ENCODE measurements at regions not wholly inside any gene's neighbourhood (a gene's known extent, or its start where the extent isn't known, plus 50 kb on each side); places are given as distances from the start of the nearest gene placed in this dataset.

DNA sequence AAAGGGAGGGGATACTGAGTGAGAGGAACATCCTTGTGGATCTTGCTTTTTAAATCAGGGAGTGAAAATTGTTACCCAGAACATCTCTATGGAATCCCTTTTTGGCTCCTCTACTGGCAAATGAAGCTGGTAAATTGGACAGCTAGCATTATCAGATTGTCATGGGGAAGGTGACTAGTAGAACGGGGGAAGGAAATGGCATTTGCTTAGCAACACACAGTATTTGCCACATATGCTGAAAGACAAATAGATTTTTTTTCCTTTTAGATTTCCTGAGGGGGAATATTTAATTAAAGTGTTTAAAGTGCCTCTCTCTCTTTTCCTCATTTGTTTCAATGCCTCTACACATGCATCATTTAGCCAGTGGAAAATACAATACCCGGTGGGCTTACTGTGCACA is 573.5 kb downstream of the BCKDHB start:
- no peak for DNase-seq

DNA sequence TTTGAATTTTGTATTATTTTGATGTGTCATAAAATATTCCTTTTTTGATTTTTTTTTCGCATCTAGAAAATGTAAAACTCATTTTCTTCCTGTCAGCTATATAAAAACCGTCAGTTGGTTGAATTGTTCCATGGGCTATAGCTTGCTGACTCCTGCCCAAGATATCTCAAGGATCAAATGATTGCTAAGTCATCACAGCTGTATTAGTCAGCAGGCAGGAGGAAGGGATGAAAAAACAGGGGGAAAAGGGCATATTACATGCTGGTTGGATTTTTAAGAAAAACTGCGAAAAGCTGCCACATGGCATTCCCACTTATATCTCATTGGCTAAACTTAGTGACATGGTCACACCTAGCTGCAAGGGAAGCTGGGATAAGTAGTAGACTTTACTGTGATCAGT is 569.9 kb downstream of the BCKDHB start:
- DNase-seq = no peak

DNA sequence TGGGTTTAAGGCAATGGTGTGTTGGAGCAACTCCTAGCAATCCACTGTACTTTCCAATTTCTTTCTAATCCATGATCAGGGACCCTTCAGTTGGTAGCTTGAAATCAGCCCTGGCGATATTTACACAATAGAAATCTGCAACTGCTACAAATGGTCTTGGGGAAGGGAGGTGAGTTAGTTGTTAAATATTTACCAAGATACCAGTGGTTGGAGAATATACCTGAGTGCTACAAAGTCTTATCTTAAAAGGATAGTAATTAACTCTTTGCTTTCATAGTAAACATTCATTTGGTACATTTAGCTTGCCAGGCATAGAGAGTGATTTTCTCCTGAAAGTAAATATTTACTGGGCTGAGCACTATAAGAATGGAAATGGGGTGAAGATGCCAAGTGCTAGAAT is 568.2 kb downstream of the BCKDHB start:
- no peak for DNase-seq

DNA sequence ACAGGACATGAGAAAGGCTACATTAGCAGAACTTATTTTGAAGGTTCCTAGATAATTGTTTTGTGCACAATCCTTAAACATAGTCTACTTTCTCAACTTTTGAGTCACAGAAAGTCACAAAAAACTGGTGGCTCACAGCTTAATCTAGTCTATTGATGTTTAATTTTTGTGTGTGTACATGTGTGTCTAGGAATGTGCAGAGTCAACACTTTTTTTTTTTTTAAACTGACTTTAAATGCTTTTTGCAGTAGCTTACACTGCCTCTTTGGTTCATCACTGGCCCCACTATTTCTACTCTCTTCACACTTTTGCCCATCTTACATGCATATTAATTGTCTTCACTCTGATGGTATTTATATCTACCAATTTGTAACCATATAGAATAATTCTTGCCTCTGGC is 566.9 kb downstream of the BCKDHB start:
- DNase-seq = no peak

DNA sequence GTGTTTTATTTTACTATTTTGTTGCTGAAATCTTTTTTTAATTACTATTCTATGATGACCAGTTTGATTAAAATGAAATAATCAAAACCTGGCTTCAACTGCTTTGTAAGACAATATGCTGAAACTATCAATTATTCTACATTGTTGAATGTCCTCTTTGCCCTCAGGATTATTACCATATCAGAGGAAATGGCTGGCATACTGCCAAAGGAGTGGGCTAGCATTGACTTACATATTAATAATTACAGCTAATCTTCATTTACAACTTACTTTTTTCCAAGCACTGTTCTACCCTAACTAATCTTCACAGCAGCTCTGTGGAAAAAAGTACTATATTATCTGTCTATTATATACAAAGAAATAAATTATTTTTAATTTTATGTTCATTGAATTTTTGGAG is 560.5 kb downstream of the BCKDHB start:
- DNase-seq = no peak

DNA sequence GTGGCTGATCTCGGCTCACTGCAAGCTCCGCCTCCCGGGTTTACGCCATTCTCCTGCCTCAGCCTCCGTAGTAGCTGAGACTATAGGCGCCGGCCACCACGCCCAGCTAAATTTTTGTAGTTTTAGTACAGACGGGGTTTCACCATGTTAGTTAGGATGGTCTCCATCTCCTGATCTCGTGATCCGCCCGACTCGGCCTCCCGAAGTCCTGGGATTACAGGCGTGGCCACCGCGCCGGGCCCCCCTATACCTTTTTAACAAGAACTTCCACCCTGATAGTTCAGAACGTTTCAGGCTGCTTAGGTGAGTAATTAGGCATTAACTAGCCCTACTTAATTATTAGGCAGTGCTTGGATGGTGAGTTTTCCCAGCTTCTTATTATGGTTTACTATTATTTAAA is 552.5 kb downstream of the BCKDHB start:
- no peak for DNase-seq

DNA sequence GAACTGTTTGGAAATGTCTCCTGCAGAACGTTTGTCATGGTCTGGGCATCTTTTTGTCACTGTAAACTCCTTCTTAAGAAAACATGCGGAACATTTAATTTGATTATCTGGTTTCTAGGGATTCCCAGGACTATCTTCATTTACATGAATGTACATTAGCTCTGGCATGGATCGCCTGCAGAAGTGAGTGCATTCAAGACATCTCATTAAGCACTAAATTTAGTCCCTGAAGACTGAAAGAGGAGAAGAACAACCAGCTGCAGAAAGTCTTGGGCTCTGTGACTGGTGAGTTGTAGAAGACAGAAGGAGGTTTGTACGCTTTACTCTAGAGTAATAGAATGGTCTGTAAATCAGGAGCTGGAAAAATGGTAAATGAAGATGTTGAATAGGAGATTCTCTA is 540.7 kb downstream of the BCKDHB start:
- DNase-seq = no peak

DNA sequence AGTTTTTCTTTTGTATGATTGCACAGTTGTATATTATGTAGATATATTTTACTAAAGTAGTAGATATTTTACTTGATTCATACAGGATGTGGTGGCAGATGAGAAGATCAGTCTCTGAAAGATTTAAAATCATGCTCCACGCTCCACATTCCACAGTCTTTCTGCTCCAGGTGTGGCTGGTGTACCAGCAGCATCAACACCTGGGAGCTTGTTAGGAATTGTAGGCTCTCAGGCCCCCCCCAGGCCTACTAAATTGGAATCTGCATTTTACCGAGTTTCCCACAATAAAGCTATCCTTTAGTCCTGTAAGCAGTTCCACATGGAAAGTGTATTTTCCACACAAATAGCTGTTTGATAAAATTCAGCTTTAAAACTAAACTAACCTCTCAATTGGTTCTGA is 537.4 kb downstream of the BCKDHB start:
- DNase-seq = no peak

DNA sequence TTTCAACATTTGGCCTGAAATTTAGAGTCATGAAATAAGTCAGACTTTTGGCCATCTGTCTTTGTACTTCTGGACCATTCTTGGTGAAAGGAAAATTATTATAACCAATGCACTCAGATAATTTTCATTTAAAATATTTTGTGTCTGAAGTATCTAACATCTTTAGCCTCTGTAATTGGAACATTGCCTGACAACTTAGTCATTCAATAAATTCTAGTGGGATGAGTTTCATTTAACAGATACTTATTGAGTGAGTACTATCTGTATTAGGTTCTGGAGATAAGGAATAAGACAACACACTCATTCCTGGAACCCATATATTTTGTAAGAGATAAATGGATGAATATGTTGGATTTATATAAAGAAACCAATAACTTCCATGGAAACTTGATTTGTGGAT is 536.0 kb downstream of the BCKDHB start:
- no peak for DNase-seq

DNA sequence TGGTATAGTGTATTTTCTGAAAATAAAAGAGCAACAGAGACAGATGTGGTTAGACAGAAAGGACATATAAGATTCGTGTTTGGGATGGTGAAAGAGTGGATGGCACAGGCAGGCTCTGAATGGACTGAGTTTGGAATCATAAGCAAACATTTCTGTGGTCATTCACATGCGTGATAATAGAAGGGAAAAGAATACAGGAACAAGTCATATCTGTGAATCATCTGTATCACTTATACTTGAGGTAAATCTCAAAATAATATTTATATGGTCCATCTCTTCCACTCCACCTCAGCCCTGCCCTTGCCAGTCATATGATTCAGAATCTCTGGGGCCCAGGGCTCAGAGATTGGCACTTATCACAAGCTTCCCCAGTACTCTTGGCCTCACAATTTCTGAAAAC is 535.1 kb downstream of the BCKDHB start:
- DNase-seq = no peak

DNA sequence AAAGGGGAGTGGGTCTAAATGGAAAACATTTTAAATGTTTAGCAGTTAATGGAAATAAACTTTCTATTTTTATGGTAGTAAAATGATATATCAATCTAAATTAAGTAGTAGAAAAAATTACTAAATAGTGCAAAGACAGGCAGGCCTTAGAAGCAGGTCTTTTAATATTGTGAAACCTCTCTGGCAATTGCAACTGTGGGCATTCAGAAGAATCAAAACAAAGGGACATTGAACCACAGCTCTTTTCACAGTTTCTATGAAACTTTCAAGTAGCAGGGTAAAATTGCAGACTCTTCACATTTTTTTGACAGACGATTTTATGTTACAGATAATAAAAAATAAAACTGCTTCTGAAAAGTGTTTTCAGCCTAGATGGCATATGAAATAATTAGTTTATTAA is 533.7 kb downstream of the BCKDHB start:
- DNase-seq = no peak

DNA sequence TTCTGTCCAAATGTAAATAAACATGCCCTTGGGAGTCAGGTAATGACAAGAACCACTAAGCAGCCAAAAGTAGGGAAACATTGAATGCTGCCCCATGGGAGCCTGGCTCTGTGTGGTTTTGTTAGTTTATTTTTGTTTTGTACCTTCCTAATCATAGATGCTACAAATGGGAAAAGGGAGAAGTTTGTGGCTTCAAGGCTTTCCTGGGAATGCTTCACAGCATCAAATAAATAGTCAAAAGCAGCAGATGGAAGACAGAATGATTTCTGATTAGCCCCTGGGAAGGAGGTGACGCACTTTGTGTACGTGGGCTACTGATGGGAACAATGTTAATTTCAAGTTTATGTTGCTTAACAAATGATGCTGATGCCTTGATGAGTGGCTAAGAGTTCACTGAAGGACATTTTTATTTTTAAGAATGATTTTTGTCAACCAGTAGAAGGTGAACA is 532.7 kb downstream of the BCKDHB start:
- no peak for DNase-seq

DNA sequence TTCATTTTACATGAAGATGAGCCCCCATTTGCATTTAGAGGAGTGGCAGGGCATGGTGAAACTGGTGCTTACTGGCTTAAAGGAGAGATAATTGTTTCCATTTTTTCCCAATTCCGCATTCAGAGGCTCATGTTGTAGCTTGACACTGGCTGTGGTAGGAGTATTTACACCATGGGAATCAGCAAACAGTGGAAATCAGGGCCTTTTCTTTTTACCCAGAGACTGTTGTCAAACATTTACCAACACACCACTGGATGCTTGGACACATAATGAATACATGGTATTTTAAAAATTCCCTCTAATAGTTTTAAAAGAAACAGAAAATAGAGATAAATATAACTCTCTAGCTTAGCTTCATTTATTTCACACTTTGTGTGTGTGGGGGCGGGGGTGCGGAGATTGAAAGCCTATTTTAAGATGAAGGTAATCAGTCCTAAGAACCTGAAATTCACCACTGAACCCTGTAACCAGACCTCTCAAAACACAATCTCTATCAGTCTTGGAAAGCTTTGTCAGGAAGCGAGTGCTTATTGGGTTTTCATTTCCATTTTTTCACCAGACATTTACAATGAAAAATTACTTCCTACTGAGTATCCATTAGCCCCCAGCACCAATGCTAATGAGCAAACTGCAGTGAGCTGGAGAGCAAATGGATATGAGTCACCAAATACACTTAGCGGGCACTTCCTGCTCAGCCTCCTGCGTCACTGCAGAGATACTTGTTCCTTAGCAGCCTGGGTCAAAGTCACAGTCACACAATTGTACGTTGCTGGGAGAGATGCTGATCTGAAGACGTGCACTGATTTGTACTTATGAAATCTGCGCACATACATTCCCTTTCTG is 532.0 kb downstream of the BCKDHB start:
- peak; percentile 40 for DNase-seq

DNA sequence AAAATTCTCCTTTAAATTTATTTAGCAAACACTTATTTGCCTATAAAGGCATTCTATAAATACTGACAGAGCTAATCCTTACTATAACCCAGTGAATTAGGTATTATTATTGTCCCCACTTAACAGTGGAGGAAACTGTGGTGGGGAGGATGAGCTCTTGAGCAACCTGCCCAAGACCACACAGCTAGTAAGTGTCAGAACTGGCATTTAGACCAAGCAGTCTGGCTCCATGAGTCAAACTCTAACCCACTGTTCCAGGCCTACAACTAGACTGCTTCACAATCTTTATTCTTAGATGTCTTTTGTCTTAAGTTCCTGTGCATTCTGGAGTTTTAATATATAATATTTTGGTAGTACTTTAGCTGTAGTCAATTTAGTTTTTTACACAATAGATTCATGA is 530.8 kb downstream of the BCKDHB start:
- DNase-seq = no peak

DNA sequence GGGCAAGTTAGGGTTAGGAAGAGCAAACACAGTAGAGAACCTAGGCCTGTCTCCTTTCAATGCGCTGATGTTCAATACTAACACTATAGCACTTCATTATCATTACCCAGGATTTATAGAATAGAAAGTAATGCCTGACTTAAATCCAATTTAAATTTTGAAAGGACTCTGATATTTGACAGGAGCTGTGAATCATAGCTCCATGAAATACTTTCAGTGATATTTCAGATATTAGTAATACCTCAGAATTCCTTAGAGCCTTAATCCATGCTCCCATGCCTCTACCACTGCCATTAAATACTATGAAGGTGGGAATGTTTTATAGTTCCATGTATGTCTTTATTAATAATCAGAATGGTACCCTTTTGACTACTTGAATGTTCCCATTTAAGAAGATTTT is 530.2 kb downstream of the BCKDHB start:
- DNase-seq = no peak

DNA sequence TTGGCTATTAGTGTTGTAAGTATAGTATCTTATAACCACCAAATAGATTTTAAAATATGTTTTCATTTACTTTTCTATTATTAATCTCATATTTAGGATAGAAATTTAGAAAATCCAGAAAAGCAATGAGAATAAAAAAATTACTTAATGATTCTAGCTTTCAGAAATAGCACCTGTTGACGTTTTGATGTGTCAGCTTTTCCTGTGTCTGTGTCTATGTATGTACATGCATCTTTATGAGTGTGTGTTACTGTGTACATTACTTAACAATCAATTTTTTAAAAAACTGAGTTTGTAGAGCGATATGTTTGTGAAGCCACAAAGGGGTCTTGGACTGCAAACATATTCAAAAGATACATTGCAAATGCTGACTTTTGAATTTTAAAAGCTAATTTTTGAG is 526.9 kb downstream of the BCKDHB start:
- no peak for DNase-seq

DNA sequence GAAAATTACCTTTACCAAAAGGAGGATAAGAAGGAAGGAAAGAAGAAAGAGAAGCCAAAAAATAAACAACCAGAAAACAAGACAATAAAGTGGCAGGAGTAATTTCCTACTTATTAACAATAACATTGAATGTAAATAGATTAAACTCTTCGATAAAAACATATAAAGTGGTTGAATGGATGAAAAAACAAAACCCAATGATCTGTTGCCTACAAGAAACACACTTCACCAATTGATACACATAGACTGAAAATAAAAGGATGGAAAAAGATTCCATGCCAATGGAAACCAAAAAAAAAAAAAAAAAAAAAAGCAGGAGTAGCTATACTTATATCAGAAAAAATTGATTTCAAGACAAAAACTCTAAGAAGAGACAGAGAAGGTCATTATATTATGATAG is 518.9 kb downstream of the BCKDHB start:
- DNase-seq = no peak

DNA sequence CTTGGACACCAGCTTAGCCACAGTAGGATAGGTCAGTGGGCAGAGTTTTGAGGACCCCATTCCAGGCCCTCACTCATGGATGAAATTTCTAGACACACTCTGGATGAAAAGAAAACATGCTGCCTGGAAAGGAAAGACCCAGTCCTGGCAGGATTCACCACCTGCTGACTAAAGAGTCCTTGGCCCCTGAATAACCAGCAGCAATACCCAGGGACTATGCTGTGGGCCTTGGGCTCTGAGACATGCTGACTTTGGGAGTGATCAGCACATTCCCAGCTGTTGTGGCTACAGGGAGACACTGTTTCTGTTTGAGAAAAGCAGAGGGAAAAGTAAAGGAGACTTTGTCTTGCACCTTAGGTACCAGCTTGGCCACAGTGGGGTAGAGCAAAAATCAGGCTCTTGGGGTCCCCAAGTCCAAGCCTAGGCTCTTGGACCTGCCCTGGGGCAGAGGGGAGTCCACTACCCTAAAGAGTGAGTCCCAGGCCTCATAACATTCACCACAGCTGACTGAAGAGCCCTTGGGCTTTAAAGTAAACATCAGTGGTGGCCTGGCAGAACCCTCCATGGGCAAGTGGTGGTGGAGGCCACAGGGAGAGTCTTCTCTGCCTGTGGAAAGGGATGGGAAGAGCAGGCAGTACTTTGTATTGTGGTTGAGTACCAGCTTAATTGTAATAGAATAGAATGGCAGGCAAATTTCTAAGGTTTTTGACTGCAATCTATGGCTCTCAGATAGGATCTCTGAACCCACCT is 516.8 kb downstream of the BCKDHB start:
- DNase-seq = no peak

DNA sequence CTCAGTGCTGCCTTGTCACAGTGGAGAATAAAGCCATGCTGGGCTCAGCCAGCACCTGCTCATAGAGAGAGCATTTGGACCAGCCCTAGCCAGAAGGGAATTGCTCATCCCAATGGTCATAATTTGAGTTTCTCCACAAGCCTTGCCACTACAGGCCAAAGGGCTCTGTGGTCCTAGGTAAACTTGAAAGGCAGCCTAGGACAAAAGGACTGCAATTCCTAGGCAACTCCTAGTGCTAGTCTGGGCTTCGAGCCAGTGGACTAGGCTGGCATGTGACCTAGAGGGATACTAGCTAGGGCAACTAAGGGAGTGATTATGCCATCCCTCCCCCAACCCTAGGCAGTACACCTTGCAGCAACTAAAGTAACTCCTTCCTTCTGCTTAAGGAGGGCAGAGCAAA is 516.2 kb downstream of the BCKDHB start:
- no peak for DNase-seq

DNA sequence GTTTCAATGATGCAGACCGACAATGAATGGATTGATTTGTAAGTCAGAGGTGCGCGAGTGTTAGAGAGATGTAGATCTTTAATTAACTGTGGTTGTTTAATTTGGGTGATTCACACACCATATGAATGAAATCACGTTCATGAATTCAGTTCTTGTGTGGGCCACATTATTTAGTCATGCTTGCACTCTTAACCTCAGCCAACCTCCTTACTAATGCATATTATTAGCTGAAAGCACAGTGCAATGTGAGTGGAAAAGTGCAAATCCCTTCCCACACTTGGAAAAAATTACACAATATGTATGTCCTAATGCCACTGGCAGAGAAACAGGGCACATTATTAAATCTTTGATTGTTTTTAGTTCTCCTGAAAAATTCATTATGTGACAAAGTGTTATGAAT is 512.5 kb downstream of the BCKDHB start:
- DNase-seq = no peak

DNA sequence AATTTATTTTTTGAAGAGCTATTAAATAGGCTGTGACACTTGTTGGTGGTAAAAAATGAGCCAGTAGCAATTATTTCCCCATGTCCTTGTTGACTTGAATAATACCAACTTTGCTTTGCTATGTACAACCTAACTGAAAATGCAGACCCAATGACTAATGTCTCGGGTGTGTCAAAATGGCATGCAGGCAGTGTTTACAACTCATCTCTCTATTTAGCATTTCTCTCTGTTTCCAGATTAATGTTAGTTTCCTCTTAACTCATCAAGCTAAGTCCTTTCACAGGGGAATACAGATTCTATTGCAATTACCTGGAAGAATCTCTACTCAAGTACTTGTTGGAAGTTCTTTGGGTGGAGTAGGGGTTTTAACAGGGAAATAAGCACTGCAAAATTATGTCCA is 504.4 kb downstream of the BCKDHB start:
- no peak for DNase-seq

DNA sequence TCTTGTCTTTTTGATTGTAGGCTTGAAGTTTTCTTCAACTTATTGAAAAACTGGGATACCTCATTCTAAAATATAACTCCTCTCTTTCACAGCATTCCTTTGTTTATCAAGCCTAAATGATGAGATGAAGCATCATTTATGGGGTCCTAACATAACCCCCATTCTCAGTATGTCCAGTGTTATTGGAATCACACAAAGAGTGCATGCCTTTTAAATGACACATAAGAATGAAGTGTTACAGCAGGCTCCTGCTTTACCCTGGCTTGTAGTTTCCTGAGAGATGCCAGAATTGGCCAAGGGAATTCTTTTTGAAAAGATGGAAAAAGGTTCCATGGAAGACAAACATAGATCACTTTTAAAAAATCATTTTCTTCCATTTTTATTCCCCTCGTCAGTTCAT is 502.4 kb downstream of the BCKDHB start:
- no peak for DNase-seq

DNA sequence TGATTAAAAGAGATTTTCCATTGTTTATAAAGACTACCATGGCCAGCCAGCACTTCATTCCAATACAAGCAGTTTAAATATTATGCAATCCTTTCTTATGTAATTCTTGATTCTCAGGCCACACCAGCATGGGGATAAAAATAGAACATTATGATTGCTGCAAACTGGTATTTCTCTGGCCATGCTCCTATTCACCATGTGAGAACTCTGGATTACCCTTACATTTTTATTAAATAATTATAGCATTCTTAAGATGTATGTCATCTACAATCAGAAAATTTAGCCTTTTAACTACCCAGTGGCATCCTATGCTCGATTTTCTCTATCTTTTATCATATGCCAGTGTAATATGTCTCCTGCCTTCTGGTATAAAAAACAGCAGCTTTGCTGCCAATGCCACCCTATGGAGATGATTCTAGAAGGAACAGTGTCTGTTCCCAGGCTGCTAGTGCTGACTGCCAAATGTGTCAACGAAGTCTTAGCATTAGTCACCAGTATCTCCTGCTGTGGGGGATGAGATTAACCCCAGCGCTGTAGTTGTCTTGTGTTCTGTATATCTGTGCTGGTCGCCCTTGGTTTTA is 501.4 kb downstream of the BCKDHB start:
- no peak for DNase-seq
